ENCODE measurements at regions not wholly inside any gene's neighbourhood (a gene's known extent, or its start where the extent isn't known, plus 50 kb on each side); places are given as distances from the start of the nearest gene placed in this dataset.

DNA sequence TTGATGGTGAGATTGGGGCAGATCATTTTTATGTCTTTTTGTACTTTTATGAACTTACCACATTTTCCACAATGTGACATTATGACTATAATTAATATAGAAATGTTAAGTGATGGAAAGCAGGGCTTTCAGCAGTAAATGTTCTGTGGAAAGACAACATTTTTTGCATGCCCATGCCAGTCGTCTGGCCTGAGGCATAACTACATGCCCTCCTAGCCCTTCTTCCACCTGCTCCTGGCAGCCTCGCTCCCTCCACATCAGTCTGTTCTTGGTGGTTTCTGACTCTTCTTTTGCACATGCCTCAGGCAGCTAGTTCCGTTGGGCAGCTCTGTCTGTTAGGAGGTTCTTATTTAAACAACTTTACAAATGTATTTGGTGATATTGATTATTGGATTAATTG lies 182.0 kb upstream of the TWIST2 start:
- no peak for DNase-seq (ENCODE audit: low read depth, low spot score)
- in situ Hi-C loops (cut with HindIII; ENCODE audit: low sequenced_read_pairs): no loop called here
- H3K4me3 ChIP-seq (ENCODE audit: low read depth, low read length): no peak overlapping the region
- TF ChIP-seq, protein P1, sequence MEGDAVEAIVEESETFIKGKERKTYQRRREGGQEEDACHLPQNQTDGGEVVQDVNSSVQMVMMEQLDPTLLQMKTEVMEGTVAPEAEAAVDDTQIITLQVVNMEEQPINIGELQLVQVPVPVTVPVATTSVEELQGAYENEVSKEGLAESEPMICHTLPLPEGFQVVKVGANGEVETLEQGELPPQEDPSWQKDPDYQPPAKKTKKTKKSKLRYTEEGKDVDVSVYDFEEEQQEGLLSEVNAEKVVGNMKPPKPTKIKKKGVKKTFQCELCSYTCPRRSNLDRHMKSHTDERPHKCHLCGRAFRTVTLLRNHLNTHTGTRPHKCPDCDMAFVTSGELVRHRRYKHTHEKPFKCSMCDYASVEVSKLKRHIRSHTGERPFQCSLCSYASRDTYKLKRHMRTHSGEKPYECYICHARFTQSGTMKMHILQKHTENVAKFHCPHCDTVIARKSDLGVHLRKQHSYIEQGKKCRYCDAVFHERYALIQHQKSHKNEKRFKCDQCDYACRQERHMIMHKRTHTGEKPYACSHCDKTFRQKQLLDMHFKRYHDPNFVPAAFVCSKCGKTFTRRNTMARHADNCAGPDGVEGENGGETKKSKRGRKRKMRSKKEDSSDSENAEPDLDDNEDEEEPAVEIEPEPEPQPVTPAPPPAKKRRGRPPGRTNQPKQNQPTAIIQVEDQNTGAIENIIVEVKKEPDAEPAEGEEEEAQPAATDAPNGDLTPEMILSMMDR (IDR thresholded peaks at IDR 0.05; ENCODE audit: low read depth, low read length): no peak

DNA sequence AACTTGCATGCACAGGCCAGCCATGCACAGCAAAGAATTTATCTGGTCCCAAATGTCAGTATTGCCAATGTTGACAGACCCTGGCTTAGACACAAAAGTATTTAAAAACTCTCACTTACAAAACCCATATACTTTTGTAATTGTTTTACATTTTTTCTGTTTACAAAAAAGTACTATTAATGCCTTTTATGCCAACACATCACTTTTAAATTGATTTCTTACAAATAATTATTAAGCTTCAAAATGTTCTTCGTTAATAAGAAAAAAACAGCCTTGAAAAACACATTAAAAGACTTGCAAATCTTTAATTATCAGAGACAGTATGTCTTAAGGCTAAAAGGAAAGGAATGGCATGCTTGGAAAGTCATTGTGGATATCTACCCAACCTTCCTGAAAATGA lies 181.3 kb upstream of the TWIST2 start:
- TF ChIP-seq, protein P1 (IDR thresholded peaks at IDR 0.05; ENCODE audit: low read depth, low read length): no peak
- DNase-seq (ENCODE audit: low read depth, low spot score): no peak
- no peak overlapping the region for H3K4me3 ChIP-seq (ENCODE audit: low read depth, low read length)
- in situ Hi-C loops (cut with HindIII; ENCODE audit: low sequenced_read_pairs): no loop called here

DNA sequence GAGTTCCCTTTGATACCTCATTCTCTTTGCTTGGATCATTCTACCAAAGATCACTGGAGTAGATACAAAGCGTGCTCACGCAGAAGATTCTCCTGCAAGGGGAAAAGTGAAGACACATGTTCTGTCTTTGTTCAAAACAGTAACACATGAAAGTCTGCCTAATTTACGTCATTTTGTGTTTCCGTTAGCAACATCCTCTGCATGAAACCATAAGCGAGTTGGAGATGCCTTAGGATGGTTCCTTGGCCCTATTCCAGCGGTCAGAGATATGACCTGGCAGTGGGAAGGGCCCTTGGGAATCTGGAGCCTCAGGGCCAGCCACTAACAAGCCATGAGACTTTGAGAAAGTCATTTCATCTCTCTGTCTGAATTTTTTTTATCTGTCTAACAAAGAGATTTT lies 180.9 kb upstream of the TWIST2 start:
- DNase-seq (ENCODE audit: low read depth, low spot score): peak; percentile 0
- in situ Hi-C loops (cut with HindIII; ENCODE audit: low sequenced_read_pairs): no loop called here
- TF ChIP-seq, protein P1 (IDR thresholded peaks at IDR 0.05; ENCODE audit: low read depth, low read length): no peak
- no peak overlapping the region for H3K4me3 ChIP-seq (ENCODE audit: low read depth, low read length)

DNA sequence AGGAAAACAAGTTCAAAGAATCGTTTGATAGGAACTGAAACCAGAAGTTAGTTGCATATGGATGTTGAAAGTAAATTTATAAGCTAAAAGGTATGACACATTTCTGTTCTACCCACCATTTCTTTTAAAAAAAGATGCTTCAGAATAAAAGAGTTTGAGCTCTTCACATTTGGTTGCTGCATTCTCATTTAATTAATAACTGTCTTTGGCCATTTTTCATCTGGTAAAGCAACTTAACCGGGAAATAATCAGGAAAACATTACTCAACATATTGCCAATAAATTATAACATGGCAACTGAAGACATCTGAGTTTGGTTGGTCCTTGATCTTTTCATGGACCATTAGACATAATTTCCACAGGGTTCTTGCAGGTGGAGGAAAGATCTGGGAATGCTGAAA lies 180.2 kb upstream of the TWIST2 start:
- in situ Hi-C loops (cut with HindIII; ENCODE audit: low sequenced_read_pairs): no loop called here
- TF ChIP-seq, protein P1 (IDR thresholded peaks at IDR 0.05; ENCODE audit: low read depth, low read length): no peak
- DNase-seq (ENCODE audit: low read depth, low spot score): no peak
- no peak overlapping the region for H3K4me3 ChIP-seq (ENCODE audit: low read depth, low read length)

DNA sequence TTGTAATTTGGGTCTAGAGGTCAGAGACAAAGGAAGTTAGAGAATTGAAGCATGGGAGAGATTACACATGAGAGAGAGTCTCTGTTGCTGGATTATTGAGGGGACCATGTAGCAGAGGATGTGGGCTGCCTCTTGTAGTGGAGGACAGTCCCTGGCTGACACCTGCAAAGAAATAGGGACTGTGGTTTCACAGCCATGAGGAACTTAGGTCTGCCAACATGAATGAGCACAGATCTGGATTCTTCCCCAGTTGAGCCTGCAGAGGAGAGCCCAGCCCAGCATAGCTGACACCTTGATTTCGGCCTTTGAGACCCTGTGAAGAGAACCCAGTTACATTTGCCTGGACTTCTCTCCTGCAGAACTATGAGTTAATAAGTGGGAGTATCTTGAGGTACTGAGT lies 179.5 kb upstream of the TWIST2 start:
- DNase-seq (ENCODE audit: low read depth, low spot score): no peak
- in situ Hi-C loops (cut with HindIII; ENCODE audit: low sequenced_read_pairs): no loop called here
- TF ChIP-seq, protein P1 (IDR thresholded peaks at IDR 0.05; ENCODE audit: low read depth, low read length): no peak
- H3K4me3 ChIP-seq (ENCODE audit: low read depth, low read length): no peak overlapping the region

DNA sequence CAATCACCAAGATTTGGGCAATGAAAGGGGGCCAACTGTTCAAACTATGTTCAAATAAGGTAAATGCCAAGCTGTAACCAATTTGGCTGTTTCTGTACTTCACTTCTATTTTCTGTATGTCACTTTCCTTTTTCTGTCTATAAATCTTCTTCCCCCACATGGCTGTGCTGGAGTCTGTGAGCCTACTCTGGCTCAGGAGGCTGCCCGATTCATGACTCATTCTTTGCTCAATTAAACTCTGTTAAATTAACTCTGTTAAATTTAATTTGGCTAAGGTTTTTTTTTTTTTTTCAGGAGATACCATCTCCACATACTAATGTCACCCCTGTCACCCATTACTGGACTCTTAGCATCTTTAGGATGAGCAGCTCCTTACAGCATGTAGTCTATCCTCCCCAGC lies 178.8 kb upstream of the TWIST2 start:
- TF ChIP-seq, protein P1 (IDR thresholded peaks at IDR 0.05; ENCODE audit: low read depth, low read length): no peak
- no peak overlapping the region for H3K4me3 ChIP-seq (ENCODE audit: low read depth, low read length)
- in situ Hi-C loops (cut with HindIII; ENCODE audit: low sequenced_read_pairs): no loop called here
- no peak for DNase-seq (ENCODE audit: low read depth, low spot score)

DNA sequence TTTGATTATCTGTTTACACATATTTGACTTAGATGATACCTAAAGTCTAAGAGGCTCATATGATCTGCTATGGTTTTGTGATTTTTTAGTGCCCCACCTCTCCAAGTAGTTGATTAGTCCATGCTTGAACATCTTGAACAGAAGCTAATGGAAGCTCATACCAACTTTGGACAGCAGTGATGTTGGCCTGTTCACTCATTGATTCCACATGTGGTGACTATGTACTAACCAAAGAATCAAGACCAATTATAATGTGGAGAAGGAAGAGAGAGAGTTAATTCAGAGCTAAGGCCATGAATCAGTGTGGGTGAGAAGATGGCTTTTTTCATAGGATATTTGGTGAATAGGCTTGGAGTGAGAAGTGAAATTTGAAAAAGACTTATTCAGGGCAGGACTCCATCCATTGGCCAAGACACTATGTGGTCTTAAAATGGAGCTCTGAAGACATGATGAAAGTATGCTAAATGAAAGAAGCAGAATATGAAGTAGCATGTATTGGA lies 178.3 kb upstream of the TWIST2 start:
- in situ Hi-C loops (cut with HindIII; ENCODE audit: low sequenced_read_pairs): no loop called here
- H3K4me3 ChIP-seq (ENCODE audit: low read depth, low read length): no peak overlapping the region
- TF ChIP-seq, protein P1 (IDR thresholded peaks at IDR 0.05; ENCODE audit: low read depth, low read length): no peak
- no peak for DNase-seq (ENCODE audit: low read depth, low spot score)
